Sigmoid colon (tissue), 4 donors: ENCODE measurements at regions not wholly inside any gene's neighbourhood (a gene's known extent, or its start where the extent isn't known, plus 50 kb on each side); places are given as distances from the start of the nearest gene placed in this dataset.

Experiments
- EP300 ChIP-seq, 4 donors: sonication (generic); formaldehyde crosslinking; IDR thresholded peaks; one replicate each; pipeline ENCODE4 v1.6.1; 2017; ENCODE audit warnings: antibody characterized with exemption in 4 of 4
- POLR2AphosphoS5 ChIP-seq, 4 donors: sonication (generic); formaldehyde crosslinking; IDR thresholded peaks; one replicate each; pipeline ENCODE4 v1.6.1; 2017; ENCODE audit warnings: antibody characterized with exemption in 4 of 4

DNA sequence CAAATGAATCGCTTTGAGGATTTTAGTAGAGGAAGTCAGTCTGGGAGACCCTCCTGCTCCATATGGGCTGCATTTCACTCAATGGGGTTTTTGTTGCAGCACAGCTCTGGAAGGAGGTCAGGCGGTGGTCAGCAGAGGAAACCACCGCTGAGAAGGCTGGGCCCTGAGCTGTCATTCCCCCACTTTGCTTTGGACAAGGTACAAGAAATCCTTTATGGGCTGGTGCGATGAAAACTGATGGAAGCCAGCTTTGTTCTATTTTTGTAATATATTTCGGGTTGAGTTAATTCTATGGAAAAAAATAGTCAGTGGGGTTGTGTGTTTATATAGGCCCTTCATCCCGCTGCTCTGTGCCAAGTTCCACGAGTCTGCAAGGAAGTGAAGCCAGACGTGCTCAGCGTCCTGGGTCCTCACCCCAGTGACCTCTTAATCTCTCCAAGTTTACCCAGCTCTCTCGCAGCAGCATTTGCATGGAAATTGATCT, 157.1 kb upstream of the TMC3 start:
- TF ChIP-seq EP300 (IDR thresholded peaks at IDR 0.05) (no peak), POLR2AphosphoS5 (IDR thresholded peaks at IDR 0.05) (peak in 2 of 4 donors; percentile 13 to 14)
